ENCODE measurements at regions not wholly inside any gene's neighbourhood (a gene's known extent, or its start where the extent isn't known, plus 50 kb on each side); places are given as distances from the start of the nearest gene placed in this dataset.

- Mint-ChIP-seq H3K9me3 (peaks cover 0 to 7% (median 4%) of the 10 kb centered on the region in 3 donors), H3K27ac (no peak overlapping the region), H3K27me3 (no peaks in the 10 kb centered on the region), H3K36me3 (no peaks in the 10 kb centered on the region), H3K4me1 (no peaks in the 10 kb centered on the region), H3K4me3 (no peak overlapping the region)
Measured at GRCh38 chr4:17092736-17093437, 194.4 kb upstream of the LDB2 start.

DNA sequence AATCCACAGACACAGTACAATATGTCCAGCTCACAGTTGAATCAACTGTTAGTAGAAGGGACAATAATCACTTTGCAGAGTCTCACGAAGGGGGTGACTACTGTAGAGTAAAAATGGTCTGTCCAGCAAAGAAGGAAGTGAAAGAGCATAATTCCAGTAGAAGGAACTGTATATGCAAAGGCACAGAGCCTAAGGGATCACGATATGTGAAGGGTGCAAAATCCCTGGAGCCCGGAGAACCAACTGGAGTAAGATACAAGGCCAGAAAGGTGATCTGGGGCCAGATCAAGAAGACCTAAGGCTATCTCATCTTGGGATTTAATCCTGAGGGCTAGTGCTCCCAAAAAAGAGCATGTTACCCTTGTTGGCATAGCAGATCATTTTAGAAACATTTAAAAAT, 192.7 kb upstream of the LDB2 start:
- Mint-ChIP-seq H3K27me3 (no peaks in the 10 kb centered on the region), H3K36me3 (no peaks in the 10 kb centered on the region), H3K4me3 (no peak overlapping the region), H3K9me3 (peaks cover 0 to 7% (median 4%) of the 10 kb centered on the region in 3 donors), H3K27ac (peak overlapping the region in 1 of 3 donors; percentile 60), H3K4me1 (no peaks in the 10 kb centered on the region)

DNA sequence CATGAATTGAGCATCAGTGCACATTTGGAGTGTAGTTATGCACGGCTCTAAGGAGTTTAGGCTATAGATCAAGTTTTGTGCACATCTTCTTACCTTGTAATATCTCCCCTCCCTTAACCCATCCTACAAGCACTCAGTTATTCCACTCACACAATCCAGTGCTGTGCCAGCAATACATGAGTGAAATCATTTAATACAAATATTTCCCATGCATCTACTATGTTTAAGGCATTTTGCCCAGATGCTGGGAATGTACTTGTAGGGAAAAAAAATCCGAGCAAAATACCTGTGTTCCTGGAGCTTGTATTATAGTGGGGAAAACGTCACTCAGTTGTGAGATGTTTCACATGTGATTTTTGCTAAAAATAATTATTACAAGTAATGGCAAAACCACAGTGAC, 191.6 kb upstream of the LDB2 start:
- Mint-ChIP-seq H3K4me3 (no peak overlapping the region), H3K27me3 (no peaks in the 10 kb centered on the region), H3K27ac (no peak overlapping the region), H3K4me1 (peaks cover 0 to 2% (median 0%) of the 10 kb centered on the region in 3 donors), H3K36me3 (no peaks in the 10 kb centered on the region), H3K9me3 (peaks cover 2 to 3% (median 3%) of the 10 kb centered on the region in 3 donors)

- Mint-ChIP-seq H3K27me3 (no peaks in the 10 kb centered on the region), H3K4me1 (peaks cover 0 to 2% (median 0%) of the 10 kb centered on the region in 3 donors), H3K27ac (no peak overlapping the region), H3K4me3 (no peak overlapping the region), H3K36me3 (no peaks in the 10 kb centered on the region), H3K9me3 (peaks cover 0 to 3% (median 2%) of the 10 kb centered on the region in 3 donors)
Measured at GRCh38 chr4:17085416-17085815, 187.0 kb upstream of the LDB2 start.

GRCh38 chr4:17082186-17082585, 183.7 kb upstream of the LDB2 start:
- H3K4me1 Mint-ChIP-seq = peaks cover 0 to 2% (median 0%) of the 10 kb centered on the region in 3 donors
- peaks cover 0 to 3% (median 0%) of the 10 kb centered on the region in 3 donors for H3K9me3 Mint-ChIP-seq
- no peaks in the 10 kb centered on the region for H3K36me3 Mint-ChIP-seq
- no peak overlapping the region for H3K4me3 Mint-ChIP-seq
- H3K27ac Mint-ChIP-seq = no peak overlapping the region
- H3K27me3 Mint-ChIP-seq = no peaks in the 10 kb centered on the region

- no peak overlapping the region for H3K4me3 Mint-ChIP-seq
- peaks cover 0 to 2% (median 0%) of the 10 kb centered on the region in 3 donors for H3K4me1 Mint-ChIP-seq
- no peaks in the 10 kb centered on the region for H3K27me3 Mint-ChIP-seq
- no peaks in the 10 kb centered on the region for H3K36me3 Mint-ChIP-seq
- no peak overlapping the region for H3K27ac Mint-ChIP-seq
- peaks cover 0 to 3% (median 0%) of the 10 kb centered on the region in 3 donors for H3K9me3 Mint-ChIP-seq
Measured at GRCh38 chr4:17081179-17081578, 182.7 kb upstream of the LDB2 start.

GRCh38 chr4:17077105-17077504, 178.7 kb upstream of the LDB2 start:
- H3K4me1 Mint-ChIP-seq = no peaks in the 10 kb centered on the region
- H3K36me3 Mint-ChIP-seq = no peaks in the 10 kb centered on the region
- H3K9me3 Mint-ChIP-seq = peaks cover 0 to 4% (median 0%) of the 10 kb centered on the region in 3 donors
- H3K27me3 Mint-ChIP-seq = no peaks in the 10 kb centered on the region
- no peak overlapping the region for H3K4me3 Mint-ChIP-seq
- H3K27ac Mint-ChIP-seq = no peak overlapping the region

- Mint-ChIP-seq H3K36me3 (no peaks in the 10 kb centered on the region), H3K4me3 (no peak overlapping the region), H3K9me3 (peaks cover 0 to 4% (median 3%) of the 10 kb centered on the region in 3 donors), H3K27ac (no peak overlapping the region), H3K27me3 (no peaks in the 10 kb centered on the region), H3K4me1 (no peaks in the 10 kb centered on the region)
Measured at GRCh38 chr4:17072483-17072882, 174.0 kb upstream of the LDB2 start.

DNA sequence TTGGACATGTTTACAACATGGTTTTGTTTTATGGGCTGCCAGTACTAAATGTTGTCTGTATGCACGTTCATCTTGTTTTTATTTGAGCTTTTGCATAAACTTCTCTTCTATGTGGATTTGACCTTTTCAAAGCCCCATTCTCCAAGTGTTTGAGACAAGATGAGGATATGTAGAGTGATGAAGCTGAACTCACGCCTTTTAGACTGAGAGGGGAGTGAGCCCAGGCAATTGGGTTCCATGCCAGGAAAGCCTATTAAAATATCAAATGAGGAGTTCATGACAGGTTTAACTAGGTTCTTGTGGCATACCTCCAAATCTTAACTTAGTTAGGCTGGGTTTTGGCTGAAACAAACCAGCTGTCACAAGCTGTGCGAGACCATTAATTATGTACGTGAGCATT, 170.4 kb upstream of the LDB2 start:
- H3K4me3 Mint-ChIP-seq = no peak overlapping the region
- H3K9me3 Mint-ChIP-seq = peaks cover 0 to 5% (median 4%) of the 10 kb centered on the region in 3 donors
- H3K4me1 Mint-ChIP-seq = no peaks in the 10 kb centered on the region
- H3K36me3 Mint-ChIP-seq = no peaks in the 10 kb centered on the region
- H3K27me3 Mint-ChIP-seq = no peaks in the 10 kb centered on the region
- no peak overlapping the region for H3K27ac Mint-ChIP-seq

- Mint-ChIP-seq H3K27ac (no peak overlapping the region), H3K4me1 (no peaks in the 10 kb centered on the region), H3K9me3 (peaks cover 0 to 5% (median 4%) of the 10 kb centered on the region in 3 donors), H3K27me3 (no peaks in the 10 kb centered on the region), H3K36me3 (no peaks in the 10 kb centered on the region), H3K4me3 (no peak overlapping the region)
Measured at GRCh38 chr4:17068392-17068791, 169.9 kb upstream of the LDB2 start.

GRCh38 chr4:17066972-17067371, 168.5 kb upstream of the LDB2 start:
- no peaks in the 10 kb centered on the region for H3K27me3 Mint-ChIP-seq
- peaks cover 0 to 5% (median 1%) of the 10 kb centered on the region in 3 donors for H3K9me3 Mint-ChIP-seq
- H3K27ac Mint-ChIP-seq = no peak overlapping the region
- H3K36me3 Mint-ChIP-seq = no peaks in the 10 kb centered on the region
- H3K4me3 Mint-ChIP-seq = no peak overlapping the region
- no peaks in the 10 kb centered on the region for H3K4me1 Mint-ChIP-seq

DNA sequence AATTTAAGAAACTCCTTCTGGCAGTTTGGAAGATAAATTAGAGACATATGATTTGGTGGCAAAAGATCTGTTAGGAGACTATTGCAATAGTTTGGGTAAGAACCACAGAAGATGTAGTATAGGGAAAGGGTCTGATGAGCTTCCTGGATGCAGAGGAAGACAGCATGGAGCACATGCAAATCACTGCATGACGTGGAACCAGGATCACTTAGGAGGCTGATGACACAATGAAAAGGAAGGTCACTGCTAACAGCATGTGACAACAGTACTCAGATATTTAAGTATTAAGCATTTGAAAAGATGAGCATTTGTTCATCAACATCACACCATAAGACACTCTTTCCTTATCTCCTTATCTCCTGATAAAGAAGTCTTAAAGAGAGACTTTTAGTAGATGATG, 167.8 kb upstream of the LDB2 start:
- Mint-ChIP-seq H3K4me1 (no peaks in the 10 kb centered on the region), H3K36me3 (no peaks in the 10 kb centered on the region), H3K9me3 (peaks cover 0 to 7% (median 1%) of the 10 kb centered on the region in 3 donors), H3K27ac (no peak overlapping the region), H3K4me3 (no peak overlapping the region), H3K27me3 (no peaks in the 10 kb centered on the region)

GRCh38 chr4:17065821-17066220, 167.4 kb upstream of the LDB2 start:
- H3K27me3 Mint-ChIP-seq = no peaks in the 10 kb centered on the region
- H3K36me3 Mint-ChIP-seq = no peaks in the 10 kb centered on the region
- H3K27ac Mint-ChIP-seq = no peak overlapping the region
- peaks cover 1 to 7% (median 3%) of the 10 kb centered on the region in 3 donors for H3K9me3 Mint-ChIP-seq
- H3K4me1 Mint-ChIP-seq = no peaks in the 10 kb centered on the region
- no peak overlapping the region for H3K4me3 Mint-ChIP-seq

- Mint-ChIP-seq H3K36me3 (no peaks in the 10 kb centered on the region), H3K4me1 (peaks cover 0 to 1% (median 0%) of the 10 kb centered on the region in 3 donors), H3K9me3 (peaks cover 1 to 7% (median 3%) of the 10 kb centered on the region in 3 donors), H3K4me3 (no peak overlapping the region), H3K27me3 (no peaks in the 10 kb centered on the region), H3K27ac (no peak overlapping the region)
Measured at GRCh38 chr4:17064959-17065358, 166.5 kb upstream of the LDB2 start.

- H3K36me3 Mint-ChIP-seq = no peaks in the 10 kb centered on the region
- H3K4me1 Mint-ChIP-seq = peaks cover 0 to 1% (median 0%) of the 10 kb centered on the region in 3 donors
- H3K27me3 Mint-ChIP-seq = no peaks in the 10 kb centered on the region
- no peak overlapping the region for H3K4me3 Mint-ChIP-seq
- no peak overlapping the region for H3K27ac Mint-ChIP-seq
- H3K9me3 Mint-ChIP-seq = peaks cover 1 to 7% (median 3%) of the 10 kb centered on the region in 3 donors
Measured at GRCh38 chr4:17063888-17064287, 165.4 kb upstream of the LDB2 start.

DNA sequence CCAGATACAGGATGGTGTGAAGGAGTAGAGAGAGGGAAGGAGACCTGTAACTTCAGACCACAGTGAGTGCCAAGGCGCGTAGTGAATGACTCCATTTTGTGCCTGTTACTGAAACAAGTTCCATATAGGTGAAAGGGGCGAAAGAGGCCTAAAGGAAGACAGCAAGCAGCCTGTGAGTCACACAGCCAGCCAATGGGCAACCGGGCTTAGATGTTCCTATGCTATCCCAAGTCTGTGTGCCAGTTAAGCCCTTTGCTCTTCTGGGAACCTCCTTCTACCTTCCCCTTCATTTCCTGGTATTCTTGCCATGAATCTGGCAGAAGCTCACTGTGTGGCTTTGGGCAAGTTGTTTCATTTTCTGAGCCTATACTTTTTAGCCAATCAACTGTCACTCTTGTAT, 161.8 kb upstream of the LDB2 start:
- H3K4me3 Mint-ChIP-seq = no peak overlapping the region
- no peak overlapping the region for H3K27ac Mint-ChIP-seq
- no peaks in the 10 kb centered on the region for H3K27me3 Mint-ChIP-seq
- H3K9me3 Mint-ChIP-seq = peaks cover 1 to 5% (median 3%) of the 10 kb centered on the region in 3 donors
- H3K36me3 Mint-ChIP-seq = no peaks in the 10 kb centered on the region
- H3K4me1 Mint-ChIP-seq = peaks cover 0 to 1% (median 0%) of the 10 kb centered on the region in 3 donors

All from IgD-negative memory B cell (primary cell).